CD14-positive monocyte (primary cell): ENCODE measurements at regions not wholly inside any gene's neighbourhood (a gene's known extent, or its start where the extent isn't known, plus 50 kb on each side); places are given as distances from the start of the nearest gene placed in this dataset.
"Not testable (repeated sequence)": the region's sequence is repeated elsewhere in the genome, so short reads cannot be mapped to it uniquely, and the experiment has no call there.

Experiments
- DNase-seq, 3 donors: peaks; one replicate each; pipeline ENCODE4 v3.0.0-alpha.2; 2011 to 2022
- H2AFZ ChIP-seq: 2 replicates; pipeline ENCODE4 v1.6.0; 2012; ENCODE audit warnings: mild to moderate bottlenecking, low read depth, low read length, inconsistent platforms; ENCODE audit not compliant: insufficient read depth, poor library complexity, severe bottlenecking
- H3K27ac ChIP-seq, 2 donors: 1 replicate in 1 of 2; 2 replicates in 1 of 2; pipeline ENCODE4 v1.5.1; 2012 to 2013; ENCODE audit warnings: low read length in 2 of 2, control low read depth in 1 of 2, inconsistent platforms in 1 of 2, low read depth in 1 of 2, mild to moderate bottlenecking in 1 of 2
- H3K27me3 ChIP-seq, 2 donors: one replicate each; pipeline versions ENCODE4 v1.6.0 to v1.6.1; 2011 to 2013; ENCODE audit warnings: low read length in 2 of 2; ENCODE audit not compliant: control insufficient read depth in 2 of 2, insufficient read depth in 2 of 2
- H3K36me3 ChIP-seq, 2 donors: replicated peaks in 1 of 2; 1 replicate in 1 of 2; 2 replicates in 1 of 2; pipeline versions ENCODE4 v1.5.1 to v1.6.1; 2012 to 2013; ENCODE audit warnings: low read length in 2 of 2, control low read depth in 1 of 2, inconsistent platforms in 1 of 2, mild to moderate bottlenecking in 1 of 2; ENCODE audit not compliant: insufficient read depth in 2 of 2, control insufficient read depth in 1 of 2
- H3K4me1 ChIP-seq, 2 donors: 1 replicate in 1 of 2; 2 replicates in 1 of 2; pipeline versions ENCODE4 v1.5.1 to v1.6.1; 2012 to 2013; ENCODE audit warnings: low read length in 2 of 2, control low read depth in 1 of 2, inconsistent platforms in 1 of 2, mild to moderate bottlenecking in 1 of 2, moderate library complexity in 1 of 2; ENCODE audit not compliant: insufficient read depth in 2 of 2, control insufficient read depth in 1 of 2
- H3K4me2 ChIP-seq: replicated peaks from 2 replicates; pipeline ENCODE3; 2012; ENCODE audit warnings: low read length, moderate library complexity, mild to moderate bottlenecking; ENCODE audit not compliant: poor library complexity, severe bottlenecking; ENCODE audit errors: extremely low read depth
- H3K4me3 ChIP-seq, 3 experiments: fragments of 200-600 bp in 1 of 3; sonication (generic) in 1 of 3; replicated peaks in 1 of 3; 1 replicate in 2 of 3; 2 replicates in 1 of 3; pipeline ENCODE4 v1.5.1; 2011 to 2013; ENCODE audit warnings: low read length in 3 of 3, mild to moderate bottlenecking in 3 of 3, control low read depth in 2 of 3, low read depth in 2 of 3, inconsistent platforms in 1 of 3, moderate library complexity in 1 of 3
- H3K79me2 ChIP-seq: 2 replicates; pipeline ENCODE4 v1.6.0; 2012; ENCODE audit warnings: mild to moderate bottlenecking, control low read depth, inconsistent platforms, low read length, moderate library complexity; ENCODE audit not compliant: insufficient read depth
- H3K9ac ChIP-seq: 2 replicates; pipeline ENCODE4 v1.6.0; 2017; ENCODE audit warnings: low read length, mild to moderate bottlenecking; ENCODE audit not compliant: insufficient read depth, poor library complexity, severe bottlenecking
- H3K9me3 ChIP-seq, 2 donors: replicated peaks in 1 of 2; 1 replicate in 1 of 2; 2 replicates in 1 of 2; pipeline versions ENCODE4 v1.5.1 to v1.6.1; 2012 to 2013; ENCODE audit warnings: low read length in 2 of 2, control low read depth in 1 of 2; ENCODE audit not compliant: control insufficient read depth in 1 of 2, insufficient read depth in 1 of 2
- H4K20me1 ChIP-seq: 2 replicates; pipeline ENCODE4 v1.6.0; 2012; ENCODE audit warnings: mild to moderate bottlenecking, low read length, control low read depth, moderate library complexity; ENCODE audit not compliant: insufficient read depth
- H3K27ac Mint-ChIP-seq, 7 donors: one replicate each; pipeline ENCODE4 v1.8.0; 2020; ENCODE audit warnings: mild to moderate bottlenecking in 7 of 7, mixed read lengths in 7 of 7, moderate library complexity in 6 of 7, inconsistent platforms in 2 of 7
- H3K27me3 Mint-ChIP-seq, 3 donors: one replicate each; pipeline ENCODE4 v1.8.0; 2021 to 2022; ENCODE audit warnings: low read depth in 3 of 3, mild to moderate bottlenecking in 3 of 3, mixed read lengths in 3 of 3, moderate library complexity in 3 of 3, inconsistent platforms in 1 of 3
- H3K36me3 Mint-ChIP-seq, 2 donors: one replicate each; pipeline ENCODE4 v1.8.0; 2020; ENCODE audit warnings: mixed read lengths in 2 of 2, inconsistent platforms in 1 of 2, mild to moderate bottlenecking in 1 of 2
- H3K4me1 Mint-ChIP-seq: one replicate; pipeline ENCODE4 v1.8.0; 2020; ENCODE audit warnings: mild to moderate bottlenecking, mixed read lengths
- H3K4me3 Mint-ChIP-seq, 2 donors: one replicate each; pipeline ENCODE4 v1.8.0; 2020; ENCODE audit warnings: mild to moderate bottlenecking in 2 of 2, mixed read lengths in 2 of 2, moderate library complexity in 1 of 2
- H3K9me3 Mint-ChIP-seq, 7 donors: one replicate each; pipeline ENCODE4 v1.8.0; 2020 to 2022; ENCODE audit warnings: mixed read lengths in 7 of 7, mild to moderate bottlenecking in 6 of 7, moderate library complexity in 6 of 7, inconsistent platforms in 2 of 7
- CTCF ChIP-seq: fragments of 200-600 bp; IDR thresholded peaks from one replicate; pipeline ENCODE4 v1.8.0; 2022; ENCODE audit warnings: antibody characterized with exemption, mild to moderate bottlenecking
- WGBS: methylation state at CpG from one replicate; pipeline ENCODE4 v1.1.5; 2013; ENCODE audit warnings: missing lambda C conversion rate; ENCODE audit not compliant: insufficient coverage; 5-methylcytosine and 5-hydroxymethylcytosine counted together
- intact Hi-C, 2 donors: fragments of 100-400 bp; cut with micrococcal nuclease; formaldehyde crosslinking; loops; one replicate each; pipeline versions ENCODE4 v1.15.0 to v1.15.1; 2023

GRCh38 chr21:15976807-15977206, 247.0 kb downstream of the USP25 start:
- no peak overlapping the region for H3K4me3 Mint-ChIP-seq

GRCh38 chr21:15978215-15978738, 248.5 kb downstream of the USP25 start:
- no peaks in the 10 kb centered on the region for H3K9me3 ChIP-seq
- DNase-seq = no peak
- Mint-ChIP-seq H3K4me3 (no peak overlapping the region), H3K36me3 (no peaks in the 10 kb centered on the region), H3K27ac (no peak overlapping the region), H3K4me1 (no peaks in the 10 kb centered on the region), H3K9me3 (peaks cover 0 to 9% (median 3%) of the 10 kb centered on the region in 7 donors), H3K27me3 (peaks cover 0 to 2% (median 0%) of the 10 kb centered on the region in 3 donors)
- no peak overlapping the region for H3K4me2 ChIP-seq
- no peaks in the 10 kb centered on the region for H3K79me2 ChIP-seq
- TF ChIP-seq CTCF = no peak
- no peak overlapping the region for H3K27ac ChIP-seq
- no peak overlapping the region for H3K4me3 ChIP-seq
- WGBS = no CpG with 5 or more reads among the region's 3 CpGs
- H3K9ac ChIP-seq = no peak overlapping the region
- H3K27me3 ChIP-seq = no peaks in the 10 kb centered on the region
- no peaks in the 10 kb centered on the region for H4K20me1 ChIP-seq
- no peak overlapping the region for H2AFZ ChIP-seq
- intact Hi-C loops = no loop called here
- H3K36me3 ChIP-seq = no peaks in the 10 kb centered on the region
- H3K4me1 ChIP-seq = no peaks in the 10 kb centered on the region

More at GRCh38 chr21:15976807-15977206, 247.0 kb downstream of the USP25 start:
- H4K20me1 ChIP-seq = no peaks in the 10 kb centered on the region
- H3K4me3 ChIP-seq = no peak overlapping the region
- intact Hi-C loops = no loop called here
- no peaks in the 10 kb centered on the region for H3K4me1 ChIP-seq
- no peak for TF ChIP-seq CTCF
- H3K4me2 ChIP-seq = no peak overlapping the region
- peaks cover 0 to 5% (median 3%) of the 10 kb centered on the region in 7 donors for H3K9me3 Mint-ChIP-seq
- H3K27me3 Mint-ChIP-seq = peaks cover 0 to 2% (median 0%) of the 10 kb centered on the region in 3 donors
- H2AFZ ChIP-seq = no peak overlapping the region
- no peak overlapping the region for H3K27ac Mint-ChIP-seq
- no peak for DNase-seq
- no peaks in the 10 kb centered on the region for H3K9me3 ChIP-seq
- no peaks in the 10 kb centered on the region for H3K27me3 ChIP-seq
- H3K36me3 Mint-ChIP-seq = no peaks in the 10 kb centered on the region
- no peak overlapping the region for H3K9ac ChIP-seq
- no CpG with 5 or more reads among the region's 1 CpG for WGBS
- H3K79me2 ChIP-seq = no peaks in the 10 kb centered on the region
- H3K27ac ChIP-seq = no peak overlapping the region
- H3K4me1 Mint-ChIP-seq = no peaks in the 10 kb centered on the region
- H3K36me3 ChIP-seq = no peaks in the 10 kb centered on the region

- H3K36me3 Mint-ChIP-seq, H3K9ac ChIP-seq, H3K27me3 Mint-ChIP-seq, H3K4me3 ChIP-seq, H4K20me1 ChIP-seq, DNase-seq, H3K9me3 ChIP-seq, H3K4me3 Mint-ChIP-seq, H3K4me1 ChIP-seq, H3K27me3 ChIP-seq, H3K27ac Mint-ChIP-seq, H3K4me2 ChIP-seq, H3K4me1 Mint-ChIP-seq, H3K27ac ChIP-seq, H2AFZ ChIP-seq, intact Hi-C loops, H3K36me3 ChIP-seq, H3K79me2 ChIP-seq: not testable (repeated sequence)
- 96% methylated on average over 6 of the region's 6 CpGs for WGBS
- H3K9me3 Mint-ChIP-seq = peaks cover 2 to 18% (median 11%) of the 10 kb centered on the region in 7 donors
Observed at GRCh38 chr21:15979493-15979892, 249.7 kb downstream of the USP25 start.
